AG04449 (cell line): ENCODE measurements at regions not wholly inside any gene's neighbourhood (a gene's known extent, or its start where the extent isn't known, plus 50 kb on each side); places are given as distances from the start of the nearest gene placed in this dataset.

Experiments used
- CTCF ChIA-PET: fragments of 350-600 bp; formaldehyde crosslinking; extraction: SDS; loops from one replicate; lab custom pipeline; 2021; ENCODE audit warnings: antibody characterized with exemption; lab: Yijun Ruan, JAX
- POLR2A ChIA-PET: fragments of 400-600, 350-600 bp; formaldehyde crosslinking; extraction: SDS; loops from one replicate; lab custom pipeline; 2020; ENCODE audit warnings: antibody characterized with exemption, inconsistent platforms; lab: Yijun Ruan, JAX
- DNase-seq: peaks from one replicate; pipeline ENCODE4 v3.0.0-alpha.2; 2010; ENCODE audit warnings: low read depth, low spot score
- H3K4me3 ChIP-seq: 2 replicates; pipeline ENCODE4 v1.5.1; 2011; ENCODE audit warnings: low read depth, mild to moderate bottlenecking, control low read depth, low read length
- CTCF ChIP-seq: IDR thresholded peaks from one replicate; pipeline ENCODE4 v1.5.1; 2011; ENCODE audit warnings: mild to moderate bottlenecking, moderate library complexity, low read length, control low read depth, inconsistent platforms; ENCODE audit not compliant: insufficient read depth; ENCODE audit errors: missing control alignments

DNA sequence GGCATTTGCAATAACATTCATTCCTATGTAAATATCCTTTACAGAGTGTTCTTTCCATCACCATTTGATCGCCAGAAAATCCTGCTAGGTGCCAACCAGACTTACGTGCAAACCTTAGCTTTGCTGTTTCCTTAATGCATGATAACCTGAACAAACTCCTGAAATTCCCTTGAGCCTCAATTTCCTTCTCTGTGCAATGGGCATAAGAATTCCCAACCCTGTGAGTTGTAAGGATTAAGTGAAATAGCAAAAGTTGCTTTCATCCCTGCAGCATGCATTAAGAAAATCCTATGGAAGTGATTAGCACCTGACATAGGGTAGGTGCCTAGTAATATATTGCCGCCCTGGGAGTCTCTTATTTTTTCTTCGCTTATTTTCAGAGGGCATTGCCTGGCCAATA is 272.7 kb downstream of the MAF start:
- no peak for TF ChIP-seq CTCF
- ChIA-PET POLR2A (no interaction called here), CTCF (no interaction called here)
- H3K4me3 ChIP-seq = no peak overlapping the region
- no peak for DNase-seq

- CTCF ChIA-PET = no interaction called here
- DNase-seq = no peak
- POLR2A ChIA-PET = no interaction called here
- H3K4me3 ChIP-seq = no peak overlapping the region
- TF ChIP-seq CTCF = no peak
Observed at GRCh38 chr16:79326549-79326948, 274.0 kb downstream of the MAF start.

DNA sequence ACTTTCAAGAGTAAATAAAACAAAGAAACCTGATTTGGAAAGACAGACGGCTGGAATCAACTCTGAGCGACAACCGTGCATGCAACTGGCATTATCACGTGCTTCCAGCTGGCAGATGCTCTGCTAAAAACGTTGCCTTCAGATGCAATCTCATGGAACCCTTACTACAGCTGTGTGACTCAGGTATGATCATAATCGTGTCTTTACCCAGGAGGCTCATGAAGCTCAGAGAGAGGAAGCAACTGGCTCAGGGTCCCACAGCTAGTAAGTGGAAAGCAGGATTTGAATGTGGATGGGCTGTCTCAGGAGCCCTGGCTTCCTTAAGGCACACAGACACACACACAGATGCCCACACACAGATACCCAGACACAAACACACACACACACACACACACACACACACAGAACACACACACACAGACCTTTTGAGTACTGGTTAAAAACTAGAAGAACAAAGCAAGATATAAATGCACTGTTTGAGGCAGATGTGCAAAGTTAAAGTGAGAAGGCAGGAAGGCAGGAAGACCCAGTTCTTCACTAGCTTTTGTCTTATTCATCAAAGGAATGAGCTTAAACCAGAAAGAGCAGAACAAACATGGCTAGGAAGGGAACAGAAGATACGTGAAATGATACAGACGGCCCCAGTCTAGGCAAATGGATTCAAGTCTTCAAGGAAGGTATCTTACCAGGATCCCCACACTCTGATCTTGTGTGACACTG is 275.2 kb downstream of the MAF start:
- POLR2A ChIA-PET = no interaction called here
- TF ChIP-seq CTCF = no peak
- CTCF ChIA-PET = no interaction called here
- no peak overlapping the region for H3K4me3 ChIP-seq
- no peak for DNase-seq

- no peak for TF ChIP-seq CTCF
- POLR2A ChIA-PET = no interaction called here
- H3K4me3 ChIP-seq = no peak overlapping the region
- DNase-seq = no peak
- CTCF ChIA-PET = no interaction called here
Observed at GRCh38 chr16:79320956-79321355, 279.6 kb downstream of the MAF start.

- POLR2A ChIA-PET = no interaction called here
- CTCF ChIA-PET = no interaction called here
Observed at GRCh38 chr16:79318143-79318899, 282.2 kb downstream of the MAF start.

More at GRCh38 chr16:79318143-79318899, 282.2 kb downstream of the MAF start:
- DNase-seq = no peak
- no peak overlapping the region for H3K4me3 ChIP-seq
- TF ChIP-seq CTCF = no peak
